ENCODE measurements at regions not wholly inside any gene's neighbourhood (a gene's known extent, or its start where the extent isn't known, plus 50 kb on each side); places are given as distances from the start of the nearest gene placed in this dataset.

DNA sequence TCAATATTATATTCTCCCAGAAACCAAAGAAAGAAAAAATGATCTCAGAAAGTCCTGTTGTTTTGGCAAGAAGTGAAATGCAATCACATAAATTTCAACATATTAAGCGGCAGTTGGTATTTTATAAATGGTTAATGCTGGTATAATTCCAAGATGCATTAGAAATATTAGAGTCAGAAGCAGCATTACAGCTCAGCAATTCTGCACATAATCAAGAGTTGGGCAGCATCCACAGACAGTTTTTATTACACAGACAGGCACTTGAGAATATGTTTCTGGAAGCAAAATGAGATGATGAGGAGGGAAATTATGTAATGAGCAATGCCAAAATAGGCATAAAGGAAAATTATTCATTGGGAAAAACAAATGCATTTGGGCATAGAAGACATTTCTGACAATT is 148.1 kb downstream of the KCNJ2 start:
- TF ChIP-seq, protein P1, sequence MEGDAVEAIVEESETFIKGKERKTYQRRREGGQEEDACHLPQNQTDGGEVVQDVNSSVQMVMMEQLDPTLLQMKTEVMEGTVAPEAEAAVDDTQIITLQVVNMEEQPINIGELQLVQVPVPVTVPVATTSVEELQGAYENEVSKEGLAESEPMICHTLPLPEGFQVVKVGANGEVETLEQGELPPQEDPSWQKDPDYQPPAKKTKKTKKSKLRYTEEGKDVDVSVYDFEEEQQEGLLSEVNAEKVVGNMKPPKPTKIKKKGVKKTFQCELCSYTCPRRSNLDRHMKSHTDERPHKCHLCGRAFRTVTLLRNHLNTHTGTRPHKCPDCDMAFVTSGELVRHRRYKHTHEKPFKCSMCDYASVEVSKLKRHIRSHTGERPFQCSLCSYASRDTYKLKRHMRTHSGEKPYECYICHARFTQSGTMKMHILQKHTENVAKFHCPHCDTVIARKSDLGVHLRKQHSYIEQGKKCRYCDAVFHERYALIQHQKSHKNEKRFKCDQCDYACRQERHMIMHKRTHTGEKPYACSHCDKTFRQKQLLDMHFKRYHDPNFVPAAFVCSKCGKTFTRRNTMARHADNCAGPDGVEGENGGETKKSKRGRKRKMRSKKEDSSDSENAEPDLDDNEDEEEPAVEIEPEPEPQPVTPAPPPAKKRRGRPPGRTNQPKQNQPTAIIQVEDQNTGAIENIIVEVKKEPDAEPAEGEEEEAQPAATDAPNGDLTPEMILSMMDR (IDR thresholded peaks at IDR 0.05), result no peak
- TF ChIP-seq POLR2AphosphoS5 (IDR thresholded peaks at IDR 0.05; ENCODE audit: low read depth, low read length), result no peak
- no peak for TF ChIP-seq SIN3A (IDR thresholded peaks at IDR 0.05; ENCODE audit: borderline replicate concordance, insufficient read depth, low read depth, low read length)

All from Panc1 (cell line).